Lower lobe of right lung (tissue), 2 donors: ENCODE measurements at regions not wholly inside any gene's neighbourhood (a gene's known extent, or its start where the extent isn't known, plus 50 kb on each side); places are given as distances from the start of the nearest gene placed in this dataset.

Experiments
- ATAC-seq, 2 donors: fragments of 200-7000 bp; cut with Tn5 transposase; one replicate each; pipeline ENCODE4 v1.9.1; 2020 to 2022; ENCODE audit warnings: mild to moderate bottlenecking in 2 of 2, moderate library complexity in 2 of 2
- DNase-seq: peaks from one replicate; pipeline ENCODE4 v3.0.0-alpha.2; 2020
- H3K27ac ChIP-seq: fragments of 200-600 bp; one replicate; pipeline ENCODE4 v1.8.0; 2022
- H3K27me3 ChIP-seq: fragments of 200-600 bp; one replicate; pipeline ENCODE4 v1.8.0; 2022; ENCODE audit warnings: low read depth
- H3K36me3 ChIP-seq: fragments of 200-600 bp; one replicate; pipeline ENCODE4 v1.8.0; 2022; ENCODE audit warnings: mild to moderate bottlenecking
- H3K4me1 ChIP-seq: fragments of 200-600 bp; one replicate; pipeline ENCODE4 v1.8.0; 2022
- H3K4me3 ChIP-seq: fragments of 200-600 bp; one replicate; pipeline ENCODE4 v1.8.0; 2022; ENCODE audit warnings: mild to moderate bottlenecking
- H3K9me3 ChIP-seq: fragments of 200-600 bp; one replicate; pipeline ENCODE4 v1.8.0; 2022
- intact Hi-C: fragments of 100-400 bp; cut with DNase I; formaldehyde crosslinking; loops from one replicate; pipeline ENCODE4 v1.11.0; 2022
- TF ChIP-seq, protein P1 (sequence below): fragments of 200-600 bp; IDR thresholded peaks from one replicate; pipeline ENCODE4 v1.8.0; 2022; ENCODE audit warnings: antibody characterized with exemption, mild to moderate bottlenecking
- donor health status: DM: no; HTN: yes; CAD: no; lungs with severe emphysema.

DNA sequence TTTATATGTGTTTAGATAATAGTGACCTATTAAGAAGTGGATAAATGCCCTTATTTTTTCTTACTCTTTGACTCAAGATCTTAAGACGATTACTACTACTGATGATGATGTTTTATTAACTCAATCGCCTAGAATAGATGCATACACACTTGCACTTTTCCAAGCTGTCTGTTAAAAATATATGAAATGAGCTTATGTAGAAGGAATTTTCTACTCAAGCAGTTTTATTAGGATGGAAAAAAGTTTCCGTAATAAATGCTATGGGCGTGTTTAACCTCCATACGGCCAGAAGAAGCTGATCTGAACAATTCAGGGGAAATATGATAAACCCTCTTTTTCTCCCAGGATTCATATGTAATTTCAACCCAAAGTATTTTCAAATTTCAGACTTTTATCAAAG is 455.7 kb upstream of the MPDZ start:
- DNase-seq (no peak), ATAC-seq (no peak)
- H3K4me3 ChIP-seq, result no peak overlapping the region
- H3K36me3 ChIP-seq, result no peaks in the 10 kb centered on the region
- intact Hi-C loops, result no loop called here
- TF ChIP-seq, protein P1, sequence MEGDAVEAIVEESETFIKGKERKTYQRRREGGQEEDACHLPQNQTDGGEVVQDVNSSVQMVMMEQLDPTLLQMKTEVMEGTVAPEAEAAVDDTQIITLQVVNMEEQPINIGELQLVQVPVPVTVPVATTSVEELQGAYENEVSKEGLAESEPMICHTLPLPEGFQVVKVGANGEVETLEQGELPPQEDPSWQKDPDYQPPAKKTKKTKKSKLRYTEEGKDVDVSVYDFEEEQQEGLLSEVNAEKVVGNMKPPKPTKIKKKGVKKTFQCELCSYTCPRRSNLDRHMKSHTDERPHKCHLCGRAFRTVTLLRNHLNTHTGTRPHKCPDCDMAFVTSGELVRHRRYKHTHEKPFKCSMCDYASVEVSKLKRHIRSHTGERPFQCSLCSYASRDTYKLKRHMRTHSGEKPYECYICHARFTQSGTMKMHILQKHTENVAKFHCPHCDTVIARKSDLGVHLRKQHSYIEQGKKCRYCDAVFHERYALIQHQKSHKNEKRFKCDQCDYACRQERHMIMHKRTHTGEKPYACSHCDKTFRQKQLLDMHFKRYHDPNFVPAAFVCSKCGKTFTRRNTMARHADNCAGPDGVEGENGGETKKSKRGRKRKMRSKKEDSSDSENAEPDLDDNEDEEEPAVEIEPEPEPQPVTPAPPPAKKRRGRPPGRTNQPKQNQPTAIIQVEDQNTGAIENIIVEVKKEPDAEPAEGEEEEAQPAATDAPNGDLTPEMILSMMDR, result no peak
- no peak overlapping the region for H3K27ac ChIP-seq
- no peaks in the 10 kb centered on the region for H3K9me3 ChIP-seq
- H3K27me3 ChIP-seq, result no peaks in the 10 kb centered on the region
- no peaks in the 10 kb centered on the region for H3K4me1 ChIP-seq

DNA sequence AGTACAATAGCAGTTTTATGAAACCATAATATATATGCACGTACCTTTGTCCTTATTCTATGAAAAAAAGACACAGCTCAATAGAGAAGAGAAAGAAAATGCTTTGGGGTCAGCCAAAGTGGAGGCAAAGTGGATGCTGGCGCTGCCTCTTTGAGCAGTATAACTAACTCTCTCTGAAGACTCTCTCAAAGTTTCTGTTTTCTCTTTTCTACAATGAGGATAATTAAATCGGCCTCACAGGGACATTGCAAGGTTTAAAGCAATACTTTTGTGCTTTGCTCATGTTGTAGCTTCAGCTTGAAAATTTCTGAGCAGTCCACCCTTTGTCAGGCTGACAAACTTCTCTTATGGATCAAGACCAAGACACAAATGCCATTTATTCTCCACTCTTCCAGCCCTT is 455.1 kb upstream of the MPDZ start:
- no peak overlapping the region for H3K4me3 ChIP-seq
- TF ChIP-seq, protein P1, result no peak
- no peak for DNase-seq
- intact Hi-C loops, result no loop called here
- H3K36me3 ChIP-seq, result no peaks in the 10 kb centered on the region
- H3K9me3 ChIP-seq, result no peaks in the 10 kb centered on the region
- no peak for ATAC-seq
- no peak overlapping the region for H3K27ac ChIP-seq
- H3K4me1 ChIP-seq, result no peaks in the 10 kb centered on the region
- H3K27me3 ChIP-seq, result no peaks in the 10 kb centered on the region

DNA sequence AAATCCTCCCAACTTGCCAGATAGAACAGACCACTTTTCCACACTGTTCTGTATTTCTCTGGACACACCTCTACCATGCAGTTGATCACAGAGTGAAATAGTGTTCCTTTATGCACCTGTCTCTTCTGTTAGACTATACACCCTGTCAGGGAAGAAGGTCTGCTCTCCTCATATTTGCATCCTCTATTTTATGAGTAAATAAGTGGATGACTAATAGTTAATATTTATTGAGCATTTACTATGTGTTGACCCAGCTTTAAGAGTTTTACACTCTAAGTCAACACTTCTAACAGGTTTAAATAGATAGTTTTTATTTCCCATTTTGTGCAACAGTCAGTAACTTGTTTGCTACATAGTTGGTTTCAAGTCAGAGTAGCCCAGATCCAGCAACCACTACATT is 452.8 kb upstream of the MPDZ start:
- ATAC-seq (no peak), DNase-seq (no peak)
- intact Hi-C loops, result no loop called here
- Histone ChIP-seq H3K4me1 (no peaks in the 10 kb centered on the region), H3K27ac (no peak overlapping the region), H3K9me3 (no peaks in the 10 kb centered on the region), H3K36me3 (no peaks in the 10 kb centered on the region), H3K27me3 (no peaks in the 10 kb centered on the region), H3K4me3 (no peak overlapping the region)
- TF ChIP-seq, protein P1, result no peak

DNA sequence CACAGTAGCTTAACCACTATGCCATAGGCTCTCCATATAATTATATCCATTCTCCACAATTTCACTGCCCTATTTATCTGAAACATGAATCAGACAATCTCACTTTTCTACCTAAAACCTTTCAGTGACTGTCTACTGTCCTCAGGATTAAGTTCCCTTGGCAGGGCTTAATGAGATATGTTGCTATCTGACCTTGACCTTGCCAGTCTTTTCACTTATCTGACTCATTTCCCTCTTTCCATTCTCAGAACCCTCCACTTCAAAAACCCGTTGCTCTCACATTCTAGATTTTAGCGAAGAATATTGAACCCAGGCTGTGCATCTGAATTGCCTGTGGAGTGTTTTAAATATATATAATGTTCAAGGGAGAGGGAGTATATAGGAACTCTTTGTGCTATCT is 452.1 kb upstream of the MPDZ start:
- H3K27ac ChIP-seq, result no peak overlapping the region
- H3K27me3 ChIP-seq, result no peaks in the 10 kb centered on the region
- H3K4me3 ChIP-seq, result no peak overlapping the region
- DNase-seq, result no peak
- ATAC-seq, result no peak
- TF ChIP-seq, protein P1, result no peak
- intact Hi-C loops, result no loop called here
- no peaks in the 10 kb centered on the region for H3K36me3 ChIP-seq
- no peaks in the 10 kb centered on the region for H3K4me1 ChIP-seq
- no peaks in the 10 kb centered on the region for H3K9me3 ChIP-seq

DNA sequence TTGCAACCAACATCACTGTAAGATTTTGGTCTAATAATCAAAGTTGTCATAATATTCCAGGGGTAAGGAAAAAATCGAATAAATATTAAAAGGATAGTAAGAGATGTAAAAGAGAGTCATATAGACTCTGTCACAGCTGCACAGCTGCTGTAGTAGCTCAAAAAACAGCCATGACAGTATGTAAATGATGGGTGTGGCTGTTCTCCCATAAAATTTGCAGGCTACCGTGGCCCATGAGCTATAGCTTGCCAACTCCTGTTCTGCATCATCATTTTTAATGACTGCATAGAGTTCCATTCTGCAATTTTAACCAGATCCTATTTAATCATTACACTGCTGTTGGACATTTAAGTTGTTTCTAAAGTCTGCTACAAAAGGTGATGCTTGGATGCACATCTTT is 450.5 kb upstream of the MPDZ start:
- Histone ChIP-seq H3K4me3 (no peak overlapping the region), H3K9me3 (no peaks in the 10 kb centered on the region), H3K4me1 (no peaks in the 10 kb centered on the region), H3K27me3 (no peaks in the 10 kb centered on the region), H3K36me3 (no peaks in the 10 kb centered on the region), H3K27ac (no peak overlapping the region)
- no peak for ATAC-seq
- no peak for DNase-seq
- TF ChIP-seq, protein P1, result no peak
- intact Hi-C loops, result no loop called here
